ENCODE measurements at regions not wholly inside any gene's neighbourhood (a gene's known extent, or its start where the extent isn't known, plus 50 kb on each side); places are given as distances from the start of the nearest gene placed in this dataset.
"Not testable (repeated sequence)": the region's sequence is repeated elsewhere in the genome, so short reads cannot be mapped to it uniquely, and the experiment has no call there.

- DNase-seq (ENCODE audit: low spot score), result no peak
Measured at GRCh38 chr4:188374871-188375270, 235.6 kb downstream of the TRIML1 start.

DNA sequence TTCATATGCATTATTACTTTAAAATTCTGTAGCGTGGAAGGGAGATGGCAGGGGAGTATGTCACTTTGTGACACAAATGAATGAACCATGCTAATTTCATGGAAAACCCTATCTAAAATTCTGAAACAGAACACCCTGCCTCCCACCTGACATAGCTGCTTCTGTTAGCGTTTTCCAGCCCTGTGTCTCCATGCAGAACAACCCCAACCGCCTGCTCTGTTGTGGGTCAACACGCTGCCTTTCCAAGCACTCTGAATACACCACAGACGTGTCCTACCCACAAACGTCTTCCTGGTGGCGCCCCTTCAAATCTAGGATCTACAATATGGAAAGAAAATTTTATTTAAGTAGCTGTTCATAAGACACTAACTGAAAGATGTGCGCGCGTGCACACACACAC lies 238.6 kb downstream of the TRIML1 start:
- no peak for DNase-seq (ENCODE audit: low spot score)

- DNase-seq (ENCODE audit: low spot score), result no peak
Measured at GRCh38 chr4:188383180-188383579, 243.9 kb downstream of the TRIML1 start.

- DNase-seq (ENCODE audit: low spot score), result no peak
Measured at GRCh38 chr4:188387179-188387791, 248.0 kb downstream of the TRIML1 start.

- DNase-seq (ENCODE audit: low spot score), result not testable (repeated sequence)
Measured at GRCh38 chr4:188391349-188391748, 252.1 kb downstream of the TRIML1 start.

DNA sequence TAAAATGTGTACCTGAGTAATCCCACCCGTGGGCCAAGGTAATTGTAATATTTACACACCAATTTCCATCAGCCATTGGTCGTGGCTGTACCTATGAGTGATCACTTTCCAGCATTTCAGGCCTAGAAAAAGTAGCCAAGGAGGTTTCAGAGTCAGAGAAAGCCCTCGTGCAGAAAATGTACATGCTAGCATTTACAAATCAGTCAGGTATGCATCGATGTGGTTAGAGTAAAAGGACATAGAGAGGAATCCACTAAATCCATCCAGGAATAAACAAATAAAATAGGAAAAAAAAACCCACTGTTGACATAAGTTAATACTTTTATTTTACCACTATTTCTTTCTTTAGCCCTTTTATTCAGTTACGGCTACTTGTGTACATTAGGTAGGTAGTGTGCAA lies 256.8 kb downstream of the TRIML1 start:
- DNase-seq (ENCODE audit: low spot score), result no peak

DNA sequence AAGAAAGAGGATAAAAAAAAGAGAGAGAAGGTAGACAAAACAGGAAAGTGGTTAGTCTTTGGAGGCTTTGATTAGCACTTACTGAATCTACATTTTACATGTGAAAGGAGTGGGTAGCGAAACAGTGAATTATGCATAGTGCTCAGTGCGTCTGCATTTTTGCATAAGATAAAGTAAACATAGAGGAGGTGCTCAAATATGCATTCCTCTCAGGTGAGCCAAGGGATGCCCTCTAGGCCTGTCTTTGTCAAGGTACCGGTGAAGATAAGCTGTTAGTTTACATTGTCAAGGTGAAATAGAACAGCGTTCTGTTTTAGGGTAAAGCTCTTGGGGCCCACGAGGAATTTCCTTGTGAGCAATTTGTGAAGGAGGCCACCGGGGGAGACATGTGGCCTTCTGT lies 260.6 kb downstream of the TRIML1 start:
- DNase-seq (ENCODE audit: low spot score), result no peak

- DNase-seq (ENCODE audit: low spot score), result peak; percentile 85
Measured at GRCh38 chr4:188400451-188400850, 261.2 kb downstream of the TRIML1 start.

DNA sequence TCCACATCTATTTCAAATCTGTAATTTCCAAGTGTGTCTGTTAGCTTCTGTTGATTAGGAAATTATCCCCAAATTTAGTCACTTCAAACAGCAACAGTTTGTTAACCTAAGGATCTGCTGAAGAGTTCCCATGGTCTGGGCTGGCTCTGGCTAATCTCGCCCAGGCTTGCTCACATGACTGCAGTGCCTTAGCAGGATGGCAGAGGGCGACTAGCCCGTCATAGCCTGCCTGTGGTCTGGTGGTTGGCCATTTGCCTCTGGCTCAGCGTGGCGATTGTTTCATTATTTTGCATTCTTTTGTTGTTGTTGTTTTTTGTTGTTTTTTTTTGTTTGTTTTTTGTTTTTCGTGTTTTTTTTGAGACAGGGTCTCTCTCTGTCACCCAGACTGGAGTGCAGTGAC lies 264.0 kb downstream of the TRIML1 start:
- no peak for DNase-seq (ENCODE audit: low spot score)

DNA sequence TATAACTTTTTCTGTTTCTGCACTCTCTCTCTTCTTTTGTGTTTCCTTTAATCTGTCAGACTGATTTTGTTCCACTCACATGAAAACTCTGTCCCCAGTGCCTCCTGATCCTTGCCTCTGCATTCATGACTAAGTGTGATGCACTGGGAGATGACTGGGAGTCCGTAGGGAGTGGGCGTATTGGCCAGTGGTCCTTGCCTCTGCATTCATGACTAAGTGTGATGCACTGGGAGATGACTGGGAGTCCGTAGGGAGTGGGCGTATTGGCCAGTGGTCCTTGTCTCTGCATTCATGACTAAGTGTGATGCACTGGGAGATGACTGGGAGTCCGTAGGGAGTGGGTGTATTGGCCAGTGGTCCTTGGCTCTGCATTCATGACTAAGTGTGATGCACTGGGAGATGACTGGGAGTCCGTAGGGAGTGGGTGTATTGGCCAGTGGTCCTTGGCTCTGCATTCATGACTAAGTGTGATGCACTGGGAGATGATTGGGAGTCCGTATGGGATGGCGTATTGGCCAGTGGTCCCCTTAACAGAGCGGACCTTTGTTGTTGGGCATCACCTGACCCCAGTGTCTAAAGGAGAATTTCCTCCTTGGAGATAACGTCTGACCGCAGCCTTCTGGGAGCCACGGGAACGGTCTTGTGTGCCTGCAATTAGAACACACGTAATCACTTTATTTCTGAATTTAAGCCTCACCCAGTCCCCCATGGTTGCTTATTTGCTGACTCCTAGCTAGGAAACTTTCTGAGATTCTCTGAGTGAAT lies 266.0 kb downstream of the TRIML1 start:
- DNase-seq (ENCODE audit: low spot score), result not testable (repeated sequence)

DNA sequence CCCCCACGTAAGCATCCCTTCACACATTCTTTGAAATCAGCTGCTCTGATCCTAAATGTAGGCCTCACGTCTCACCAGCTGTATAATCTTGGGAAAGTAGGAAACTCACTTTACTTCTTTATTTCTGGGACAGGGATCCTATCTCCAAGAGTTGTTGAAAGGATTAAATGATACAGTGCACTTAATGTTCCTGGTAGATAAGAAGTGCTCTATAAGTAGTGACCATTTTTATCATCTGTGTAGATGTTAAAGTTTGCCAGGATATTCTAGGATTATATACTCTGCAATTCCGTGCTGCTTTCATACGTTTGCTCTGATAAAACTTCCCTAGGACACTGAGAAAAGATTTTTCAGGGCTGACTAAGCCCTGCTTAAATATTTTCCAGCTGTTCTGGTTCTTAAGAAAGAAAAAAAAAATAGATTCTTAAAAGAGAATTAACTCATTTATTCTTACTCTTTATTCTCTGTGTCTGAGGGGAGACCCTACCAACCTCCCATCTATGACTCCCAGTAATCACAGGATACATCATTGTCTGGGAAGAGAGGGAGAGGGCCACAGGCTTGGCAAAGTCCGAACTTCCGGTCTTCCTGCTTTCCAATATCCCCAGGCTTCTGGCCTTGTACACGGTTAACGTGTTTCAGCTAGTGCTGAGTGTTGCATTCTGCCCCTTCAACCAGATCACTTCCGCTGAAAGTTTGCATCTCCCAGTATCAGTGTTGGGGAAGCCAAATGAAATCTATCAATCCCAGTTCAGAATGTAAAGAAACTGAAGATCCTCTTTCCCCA lies 269.2 kb downstream of the TRIML1 start:
- no peak for DNase-seq (ENCODE audit: low spot score)

- DNase-seq (ENCODE audit: low spot score), result no peak
Measured at GRCh38 chr4:188409851-188410250, 270.6 kb downstream of the TRIML1 start.

DNA sequence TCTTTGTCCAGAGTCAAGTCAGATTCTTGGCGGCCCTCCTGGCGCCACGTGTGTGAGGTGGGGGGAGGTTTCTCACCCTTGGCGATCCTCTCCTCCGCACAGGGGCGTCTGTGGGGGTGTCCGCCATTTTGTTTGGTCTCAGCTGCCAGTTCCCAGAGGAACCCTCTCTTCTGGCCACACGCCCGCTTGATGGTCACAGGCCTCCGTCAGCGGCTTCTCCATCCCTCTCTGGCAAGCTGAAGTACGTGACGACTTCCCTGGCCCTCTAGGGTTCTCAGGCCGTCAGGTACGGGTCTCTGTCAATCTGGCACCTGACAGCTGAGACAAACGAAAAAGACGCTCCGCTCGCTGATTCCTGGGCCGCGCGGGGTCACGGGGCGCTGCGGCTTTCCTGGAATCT lies 272.6 kb downstream of the TRIML1 start:
- DNase-seq (ENCODE audit: low spot score), result no peak

GRCh38 chr4:188412499-188412898 lies 273.3 kb downstream of the TRIML1 start:
- no peak for DNase-seq (ENCODE audit: low spot score)

GRCh38 chr4:188414441-188414840 lies 275.2 kb downstream of the TRIML1 start:
- no peak for DNase-seq (ENCODE audit: low spot score)

DNA sequence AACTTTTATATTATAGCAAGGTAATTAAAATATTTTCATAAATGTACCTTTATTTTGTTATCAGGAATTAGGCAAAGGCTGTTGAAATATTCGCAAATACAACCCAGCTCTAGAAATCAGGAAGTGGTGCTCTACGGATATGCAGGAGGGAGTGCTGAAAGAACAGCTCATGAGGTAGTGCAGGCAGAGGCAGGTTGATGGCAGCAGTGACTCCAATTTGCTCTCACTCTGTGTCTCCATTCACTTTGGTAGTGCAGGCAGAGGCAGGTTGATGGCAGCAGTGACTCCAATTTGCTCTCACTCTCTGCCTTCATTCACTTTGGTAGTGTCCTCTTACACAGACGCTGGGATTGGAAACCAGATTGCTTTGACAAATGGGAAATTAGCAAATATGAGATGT lies 277.9 kb downstream of the TRIML1 start:
- no peak for DNase-seq (ENCODE audit: low spot score)

DNA sequence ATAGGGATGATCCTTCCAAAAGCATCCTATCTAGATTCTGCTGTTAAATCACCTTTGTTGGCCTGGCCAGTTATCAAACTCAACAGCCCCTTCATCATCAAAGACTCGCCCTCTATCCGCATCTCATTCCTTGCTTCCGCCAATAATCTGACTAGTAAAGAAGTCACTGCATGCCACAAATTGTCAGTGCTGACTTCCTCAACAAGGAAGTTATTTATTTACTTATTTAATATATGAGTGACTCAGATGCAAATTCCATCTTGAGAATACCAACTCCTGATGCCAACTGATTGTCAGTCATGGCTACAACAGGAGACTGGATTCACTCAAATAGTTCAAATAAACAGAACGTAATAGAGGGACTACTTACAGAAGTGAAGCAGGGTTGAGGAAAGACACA lies 283.8 kb downstream of the TRIML1 start:
- DNase-seq (ENCODE audit: low spot score), result no peak

GRCh38 chr4:188428935-188429334 lies 289.7 kb downstream of the TRIML1 start:
- no peak for DNase-seq (ENCODE audit: low spot score)

DNA sequence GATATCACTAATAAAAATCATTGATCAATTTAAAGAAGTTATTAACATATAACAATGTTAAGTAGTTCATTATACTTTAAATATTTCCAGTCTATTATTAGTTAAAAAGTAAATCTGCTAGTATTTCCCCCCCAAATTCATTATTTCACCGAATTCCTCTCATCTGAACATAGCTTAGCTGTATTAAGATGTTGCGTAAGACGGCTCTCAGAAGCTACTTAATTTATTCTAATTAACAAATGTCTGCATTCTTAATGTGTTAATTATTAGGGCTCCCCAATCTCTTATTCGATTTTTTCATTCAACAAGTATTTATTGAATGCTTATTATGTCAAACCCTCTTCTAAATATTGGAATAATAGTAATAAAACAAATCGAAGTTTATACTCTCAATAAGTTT lies 290.7 kb downstream of the TRIML1 start:
- no peak for DNase-seq (ENCODE audit: low spot score)

GRCh38 chr4:188430384-188430783 lies 291.1 kb downstream of the TRIML1 start:
- DNase-seq (ENCODE audit: low spot score), result no peak

- DNase-seq (ENCODE audit: low spot score), result no peak
Measured at GRCh38 chr4:188432328-188432727, 293.1 kb downstream of the TRIML1 start.

- DNase-seq (ENCODE audit: low spot score), result no peak
Measured at GRCh38 chr4:188433741-188434315, 294.6 kb downstream of the TRIML1 start.

DNA sequence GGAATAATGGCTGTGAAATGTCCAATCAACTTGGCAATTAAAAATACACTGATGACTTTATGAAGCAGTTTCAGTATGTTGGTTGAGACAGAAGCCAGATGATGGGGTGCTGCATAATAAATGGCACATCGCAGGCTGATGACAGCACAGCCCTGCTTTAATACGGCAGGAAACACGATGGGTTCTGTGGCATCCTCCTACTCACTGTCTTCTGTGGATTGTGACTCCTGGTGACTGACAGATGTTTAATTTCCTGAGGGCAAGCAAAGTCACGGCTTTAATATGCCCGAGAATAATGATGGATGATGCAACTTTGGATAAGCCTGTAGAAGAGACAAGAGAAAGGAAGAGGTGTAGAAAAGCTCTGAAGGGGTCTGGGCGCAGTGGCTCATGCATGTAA lies 295.4 kb downstream of the TRIML1 start:
- no peak for DNase-seq (ENCODE audit: low spot score)

Measured in globus pallidus (tissue), 1 donor.